ENCODE measurements at regions not wholly inside any gene's neighbourhood (a gene's known extent, or its start where the extent isn't known, plus 50 kb on each side); places are given as distances from the start of the nearest gene placed in this dataset.

DNA sequence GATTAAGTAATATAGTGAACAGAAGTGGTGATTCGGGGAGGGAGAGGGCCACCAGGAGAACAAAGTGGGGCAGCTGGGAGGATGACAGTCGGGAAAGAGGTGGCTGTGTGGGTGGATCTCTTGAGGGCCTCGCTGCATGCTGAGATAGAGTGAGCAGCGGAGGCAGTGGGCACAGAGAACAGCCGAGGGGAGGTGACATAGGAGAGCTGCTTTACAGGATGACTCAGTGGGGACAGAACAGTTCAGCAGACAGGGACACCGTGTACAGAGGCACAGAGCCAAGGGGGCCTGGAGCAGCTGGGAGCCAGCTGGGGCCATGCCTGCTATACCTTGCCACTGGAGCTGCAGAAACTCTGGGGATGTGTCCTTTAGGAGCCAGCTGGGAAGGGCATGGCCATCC is 273.9 kb downstream of the GADD45G start:
- peak in 6 of 51 donors; percentile 9 to 42 (median 15) for DNase-seq

- no peak for DNase-seq
Measured at GRCh38 chr9:89879276-89879675, 274.5 kb downstream of the GADD45G start.

DNA sequence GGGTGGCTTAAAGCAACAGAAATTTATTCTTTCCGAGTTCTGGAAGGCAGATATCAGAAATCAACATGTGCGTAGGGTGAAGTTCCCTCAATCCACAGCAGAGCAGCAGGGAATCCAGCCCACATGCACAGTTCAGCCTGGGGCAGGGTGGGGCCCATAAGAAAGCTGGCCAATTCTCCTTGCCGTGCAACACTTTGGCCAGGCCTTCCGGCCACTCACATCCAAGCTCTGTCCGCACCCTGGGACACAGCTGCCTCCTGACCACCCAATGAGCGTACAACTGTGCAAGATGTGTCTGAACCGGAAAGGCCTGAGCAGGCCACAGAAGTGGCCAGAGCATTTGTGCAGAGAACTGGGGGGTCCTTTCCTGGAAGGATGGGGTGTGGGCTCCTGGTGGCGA is 274.9 kb downstream of the GADD45G start:
- no peak for DNase-seq

GRCh38 chr9:89880161-89880560 is 275.3 kb downstream of the GADD45G start:
- DNase-seq = no peak

DNA sequence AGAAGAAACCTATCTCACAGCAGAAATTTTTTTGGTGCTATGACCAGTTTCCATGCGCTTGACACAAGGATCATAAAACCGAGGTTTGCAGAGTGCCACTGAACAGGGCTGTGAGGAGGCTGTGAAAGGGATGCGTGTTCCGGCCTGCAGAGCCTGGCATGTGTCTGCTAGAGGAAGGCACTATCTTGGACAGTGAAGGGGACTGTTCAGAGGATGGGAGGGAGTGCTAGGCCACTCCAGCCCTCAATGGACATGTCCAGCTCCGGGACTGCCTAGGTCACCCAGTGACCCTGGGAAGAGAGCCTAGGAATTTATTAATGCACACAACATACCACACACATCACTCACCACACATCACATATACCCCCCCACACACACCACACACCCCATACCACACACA is 275.9 kb downstream of the GADD45G start:
- DNase-seq = no peak

DNA sequence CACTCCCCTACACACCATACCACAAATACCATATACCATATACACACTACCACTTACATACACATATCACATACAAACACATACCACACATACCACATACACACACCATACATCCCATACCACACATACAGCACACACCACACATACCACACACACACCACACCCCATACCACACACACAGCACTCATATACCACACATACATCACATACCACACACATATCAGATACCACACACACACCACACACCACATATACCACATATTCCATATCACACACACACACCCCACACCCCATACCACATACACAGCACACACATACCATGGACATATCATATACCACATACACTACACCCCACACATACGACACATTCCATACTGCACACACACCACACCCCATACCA is 276.6 kb downstream of the GADD45G start:
- DNase-seq = no peak

DNA sequence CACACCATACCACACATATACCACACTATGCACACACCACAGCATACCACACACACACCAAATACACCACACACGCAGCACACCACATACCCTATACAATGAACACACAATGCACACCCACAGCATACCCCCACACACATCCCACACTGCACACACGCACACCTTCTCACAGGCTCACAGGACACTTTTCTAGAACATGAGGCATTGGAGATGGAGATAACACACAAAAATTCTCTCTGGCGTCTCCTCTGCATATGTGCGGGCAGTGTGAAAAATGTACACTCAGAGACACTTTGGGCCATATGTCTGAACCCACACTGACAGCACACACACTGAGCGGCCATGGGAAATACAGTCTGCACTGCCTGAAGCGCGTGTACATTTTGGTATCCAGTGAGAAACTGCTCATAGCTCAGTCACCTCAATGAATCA is 278.1 kb downstream of the GADD45G start:
- peak in 1 of 51 donors; percentile 21 for DNase-seq

DNA sequence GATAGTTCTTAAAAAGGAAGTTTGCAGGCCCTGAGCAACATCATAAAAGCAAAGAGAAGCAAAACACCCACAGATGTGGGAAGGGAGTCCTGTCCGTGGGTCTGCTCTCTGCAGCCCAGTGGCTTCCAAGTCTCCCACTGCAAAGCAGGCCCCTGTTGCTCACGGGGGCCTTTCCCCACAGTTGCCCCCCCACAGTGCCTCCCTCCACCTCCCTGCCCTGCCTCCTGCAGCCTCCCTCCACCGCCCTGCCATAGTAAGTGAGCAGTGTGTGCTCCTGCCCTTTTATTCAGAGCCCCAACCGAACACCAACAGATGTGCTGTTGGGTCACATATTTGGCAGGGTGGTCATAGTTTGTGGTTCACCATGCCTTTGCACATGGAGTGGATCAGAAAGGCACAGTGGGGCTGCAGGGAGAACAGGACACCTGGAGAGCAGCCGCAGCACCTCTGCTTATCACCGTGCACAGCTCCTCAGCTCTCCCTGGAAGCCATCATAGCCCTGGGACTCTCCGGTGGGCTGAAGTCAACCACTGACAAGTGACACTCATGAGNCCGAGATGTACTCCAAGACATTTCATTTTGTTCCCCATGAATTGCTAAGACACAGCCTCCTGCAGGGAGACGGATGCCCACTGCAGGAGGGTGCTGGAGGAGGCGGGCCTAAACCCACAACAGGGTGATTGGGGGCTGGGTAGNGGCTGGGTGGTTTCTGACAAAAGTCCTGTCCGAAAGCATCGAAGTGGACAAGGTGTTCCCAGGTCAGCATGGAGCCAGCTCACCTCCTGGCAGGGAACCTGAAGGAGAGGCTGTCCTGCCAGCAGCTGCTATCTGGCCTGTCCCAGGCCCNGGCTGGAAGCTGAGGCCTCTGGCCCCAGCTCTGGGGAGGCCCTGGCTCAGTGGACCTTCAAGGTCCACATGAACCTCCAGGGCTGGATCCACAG is 278.9 kb downstream of the GADD45G start:
- no peak for DNase-seq

DNA sequence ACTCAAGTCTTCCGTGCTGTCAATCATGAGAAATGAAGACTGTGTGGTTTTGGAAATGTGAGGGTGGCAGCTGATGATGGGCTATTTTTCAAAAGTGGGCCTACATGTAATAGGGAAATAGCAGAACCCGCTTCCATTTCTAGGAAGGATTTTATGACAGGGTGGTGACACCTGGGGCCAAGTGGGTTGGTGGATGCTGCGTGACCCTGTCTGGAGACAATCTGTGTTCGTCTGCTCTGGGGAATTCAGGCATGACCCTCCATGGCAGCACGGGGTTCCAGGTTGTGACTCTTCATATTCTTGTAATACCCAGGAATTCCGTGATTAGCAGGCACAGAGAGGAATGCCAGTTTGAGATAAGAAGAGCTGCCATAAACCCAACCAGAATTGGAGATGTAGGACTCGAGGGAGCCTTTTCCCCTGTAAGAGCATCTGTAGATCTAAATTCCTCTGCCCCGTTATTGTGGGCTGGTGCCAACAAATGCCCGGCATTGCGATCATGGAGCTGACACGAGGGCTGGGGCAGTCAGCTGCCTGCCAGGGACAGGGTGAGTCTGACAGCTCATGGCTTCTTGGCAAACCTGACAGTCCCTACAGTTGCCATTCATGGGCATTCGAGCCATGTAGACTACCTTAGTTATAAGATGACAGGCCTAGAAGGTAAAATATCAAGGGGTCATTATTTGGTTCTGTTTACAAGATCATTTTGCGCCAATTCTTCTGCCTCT is 279.7 kb downstream of the GADD45G start:
- no peak for DNase-seq

DNA sequence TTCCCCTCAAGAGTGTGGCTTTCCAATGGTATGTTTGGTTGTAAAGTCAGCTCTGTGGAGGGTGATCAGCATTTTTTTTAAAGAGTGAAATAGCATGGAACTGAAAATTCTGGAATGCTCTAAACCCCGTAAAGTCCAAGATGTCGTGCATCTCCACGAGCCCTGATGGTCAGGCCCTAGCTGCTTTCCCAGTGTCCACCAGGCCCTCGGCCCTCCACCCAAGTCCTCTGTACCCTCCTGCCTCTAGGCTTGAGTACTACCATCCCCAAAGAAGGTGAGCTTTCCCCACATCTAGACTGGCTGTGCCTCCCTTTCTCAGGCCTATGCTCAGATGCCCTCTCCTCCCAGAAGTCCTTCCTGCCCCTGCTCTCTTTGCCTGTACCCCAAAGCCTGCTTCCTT is 280.3 kb downstream of the GADD45G start:
- no peak for DNase-seq

DNA sequence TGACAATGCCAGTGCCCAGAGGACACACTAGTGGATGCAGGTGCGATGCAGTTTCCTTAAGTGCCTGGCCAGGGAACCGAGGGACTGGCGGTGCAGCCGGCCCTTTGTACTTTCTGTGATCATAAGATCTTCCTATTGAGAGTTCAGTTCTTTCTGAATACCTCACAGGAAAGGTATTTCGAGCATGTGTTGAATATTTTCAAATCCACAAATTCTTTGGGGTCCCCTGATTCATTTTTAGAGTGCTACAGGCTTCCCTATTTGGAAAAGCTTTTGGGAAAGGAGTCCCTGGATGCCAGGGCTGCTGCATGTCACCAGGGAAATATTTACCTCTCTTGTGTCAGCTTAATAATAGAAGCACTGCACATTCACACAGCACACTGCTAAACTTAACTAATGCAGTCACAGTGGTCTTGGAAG is 281.5 kb downstream of the GADD45G start:
- DNase-seq = no peak

- no peak for DNase-seq
Measured at GRCh38 chr9:89887286-89887685, 282.5 kb downstream of the GADD45G start.

DNA sequence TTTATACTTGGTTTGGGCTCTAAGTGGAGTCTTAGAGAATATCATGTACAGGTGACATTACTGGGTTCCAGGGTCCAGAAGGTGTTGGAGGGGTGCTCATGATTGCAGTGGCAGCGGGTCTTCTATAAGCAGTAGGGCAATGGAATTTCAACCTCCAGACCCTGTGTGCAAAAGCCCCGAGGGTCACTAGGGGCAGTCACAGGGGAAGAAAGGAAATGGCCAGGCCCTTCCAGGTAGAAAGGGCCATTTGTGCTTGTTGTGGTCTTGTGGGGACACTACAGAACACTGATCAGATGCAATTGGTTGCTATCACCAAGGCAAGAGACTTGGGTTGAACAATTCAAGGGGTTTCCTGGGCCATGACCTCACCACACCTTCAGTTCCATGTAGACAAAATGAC is 283.4 kb downstream of the GADD45G start:
- DNase-seq = no peak

DNA sequence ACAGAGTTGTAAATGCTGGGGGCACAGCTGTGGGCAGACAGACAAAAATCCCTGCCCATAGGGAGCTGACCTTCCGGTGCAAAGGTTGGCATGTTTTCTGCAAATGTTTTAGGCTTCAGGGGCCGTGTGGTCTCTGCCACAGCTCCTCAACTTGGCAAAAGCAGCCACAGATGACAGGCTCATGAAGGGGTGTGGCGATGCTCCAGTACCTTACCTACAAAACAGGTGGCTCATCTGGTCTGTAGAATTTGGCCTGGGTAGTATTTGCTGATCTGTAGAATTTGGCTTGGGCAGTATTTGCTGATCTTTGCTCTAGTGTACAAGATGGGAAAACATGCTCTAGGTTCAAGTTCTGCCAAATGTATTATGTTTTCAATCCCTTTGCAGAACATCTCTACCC is 283.9 kb downstream of the GADD45G start:
- no peak for DNase-seq

- no peak for DNase-seq
Measured at GRCh38 chr9:89889865-89890264, 285.1 kb downstream of the GADD45G start.

- no peak for DNase-seq
Measured at GRCh38 chr9:89890326-89890980, 285.6 kb downstream of the GADD45G start.

- DNase-seq = no peak
Measured at GRCh38 chr9:89891221-89891590, 286.4 kb downstream of the GADD45G start.

GRCh38 chr9:89891591-89892304 is 286.9 kb downstream of the GADD45G start:
- DNase-seq = peak in 31 of 51 donors; percentile 12 to 82 (median 36)

DNA sequence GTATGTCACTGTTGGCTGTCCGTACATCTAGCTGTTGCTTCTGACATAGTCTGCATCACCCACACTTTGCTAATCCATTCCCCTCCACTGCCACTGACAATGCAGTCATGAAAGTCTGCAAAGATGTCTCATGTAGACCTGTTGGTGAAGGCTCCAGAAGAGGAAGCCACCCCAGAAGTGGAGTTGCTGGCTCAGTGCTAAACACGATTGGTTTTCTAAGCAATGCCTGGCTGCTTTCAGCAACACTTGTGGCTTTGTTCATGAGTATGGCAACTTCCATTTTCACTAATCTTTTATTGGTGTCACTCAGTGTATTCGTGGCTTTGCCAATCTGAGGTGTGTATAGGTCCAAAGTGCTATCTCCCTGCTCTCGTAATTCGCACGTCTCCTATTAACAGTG is 288.1 kb downstream of the GADD45G start:
- no peak for DNase-seq

GRCh38 chr9:89893886-89894285 is 289.1 kb downstream of the GADD45G start:
- DNase-seq = no peak

- DNase-seq = no peak
Measured at GRCh38 chr9:89896806-89897340, 292.1 kb downstream of the GADD45G start.

All from hypothalamus (tissue), 51 donors.